ENCODE measurements at regions not wholly inside any gene's neighbourhood (a gene's known extent, or its start where the extent isn't known, plus 50 kb on each side); places are given as distances from the start of the nearest gene placed in this dataset.

DNA sequence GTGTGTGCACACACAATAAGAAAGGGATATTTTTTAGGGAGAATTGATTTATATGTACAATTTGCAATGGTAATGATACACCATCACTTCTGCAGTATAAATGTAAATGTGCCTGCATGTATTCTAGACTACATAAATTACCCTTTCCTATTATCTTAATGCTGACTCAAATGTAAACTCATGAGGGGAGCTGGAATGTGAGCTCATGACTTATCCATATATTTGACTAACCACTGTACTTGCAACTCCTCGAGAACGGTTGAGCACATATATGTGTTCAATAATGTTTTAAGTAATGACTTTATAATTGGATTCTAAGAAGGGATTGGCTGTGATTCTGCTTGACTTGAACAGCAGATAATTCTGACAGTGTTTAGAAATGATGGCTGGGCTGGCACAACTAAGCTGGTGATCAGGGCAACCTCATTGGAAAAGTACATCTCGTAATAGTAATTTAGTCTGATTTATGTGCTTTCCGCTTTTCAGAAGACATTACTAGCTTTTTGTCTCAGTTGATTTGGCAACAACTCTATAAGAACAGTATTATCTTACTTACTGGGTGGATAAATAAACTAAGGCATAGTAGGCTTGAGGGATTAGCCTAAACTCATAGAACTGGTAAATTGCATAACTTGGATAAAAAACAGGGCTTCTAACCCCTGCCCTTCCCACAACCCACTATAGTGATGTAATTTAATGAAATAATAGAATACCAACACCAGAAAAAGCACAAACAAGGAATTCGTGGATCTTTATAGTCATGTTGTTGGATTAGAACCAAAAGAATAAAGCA lies 130.2 kb upstream of the SPEF2 start:
- DNase-seq (ENCODE audit: low spot score) = no peak
- H3K4me3 ChIP-seq (ENCODE audit: low read length in 2 of 2) = no peak overlapping the region
- no CpG with 5 or more reads among the region's 5 CpGs for WGBS, 2 donors (ENCODE audit: extremely low coverage in 2 of 2, insufficient read length in 2 of 2, insufficient replicate concordance in 1 of 2)

DNA sequence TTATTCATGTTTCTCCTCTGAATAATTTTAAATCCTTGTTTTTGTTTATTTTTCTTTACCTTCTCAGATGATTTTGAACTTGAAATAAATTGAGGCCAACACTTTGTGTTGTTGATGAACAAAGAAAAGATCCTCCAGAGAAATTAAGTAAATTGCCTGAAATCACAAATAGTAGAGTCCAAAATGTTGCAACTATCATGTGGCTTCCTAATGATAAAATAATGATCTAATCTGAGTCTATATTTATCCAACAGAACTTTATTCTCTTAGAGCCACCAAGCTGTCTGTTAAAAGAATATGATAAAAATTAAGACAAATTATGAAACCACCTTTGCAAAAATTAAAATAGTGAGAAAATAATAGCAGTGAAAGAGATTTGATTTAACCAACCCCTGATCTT lies 132.2 kb upstream of the SPEF2 start:
- no peak overlapping the region for H2AK5ac ChIP-seq (ENCODE audit: low read depth, low read length)
- no peak overlapping the region for H3K4me2 ChIP-seq (ENCODE audit: insufficient read depth, low read length, poor library complexity, severe bottlenecking)
- no peak overlapping the region for H4K8ac ChIP-seq (ENCODE audit: low read depth, low read length)
- no peak overlapping the region for H2BK15ac ChIP-seq (ENCODE audit: low read length)
- no peaks in the 10 kb centered on the region for H3K9me3 ChIP-seq (replicated peaks in 1 of 2; ENCODE audit: control insufficient read depth in 2 of 2, insufficient read depth in 1 of 2, low read depth in 1 of 2, low read length in 2 of 2)
- no peak overlapping the region for H2BK5ac ChIP-seq (ENCODE audit: low read length)
- H3K4me1 ChIP-seq (ENCODE audit: control insufficient read depth in 2 of 2, insufficient read depth in 1 of 2, low read depth in 1 of 2, low read length in 2 of 2) = no peaks in the 10 kb centered on the region
- H3K23ac ChIP-seq (ENCODE audit: low read depth, low read length, poor library complexity) = no peak overlapping the region
- H3K18ac ChIP-seq (ENCODE audit: low read length) = no peak overlapping the region
- no peak overlapping the region for H3K14ac ChIP-seq (ENCODE audit: low read length)
- no peak overlapping the region for H3K4me3 ChIP-seq (ENCODE audit: low read length in 2 of 2)
- H3K4ac ChIP-seq (ENCODE audit: low read length) = no peak overlapping the region
- no peak overlapping the region for H4K91ac ChIP-seq (ENCODE audit: low read depth, low read length, poor library complexity)
- no peaks in the 10 kb centered on the region for H3K36me3 ChIP-seq (replicated peaks in 1 of 2; ENCODE audit: control insufficient read depth in 2 of 2, insufficient read depth in 2 of 2, low read length in 2 of 2)
- no peak overlapping the region for H3K27ac ChIP-seq (replicated peaks; ENCODE audit: low read length)
- no peak overlapping the region for H2BK120ac ChIP-seq (ENCODE audit: low read depth, low read length)
- H2BK12ac ChIP-seq (ENCODE audit: low read length) = no peak overlapping the region
- H2AFZ ChIP-seq (ENCODE audit: low read length) = no peak overlapping the region
- no peak for DNase-seq (ENCODE audit: low spot score)
- no peak overlapping the region for H3K9ac ChIP-seq (ENCODE audit: low read depth, low read length, poor library complexity)
- no peaks in the 10 kb centered on the region for H3K79me1 ChIP-seq (ENCODE audit: low read depth, low read length)
- H3K27me3 ChIP-seq (ENCODE audit: control insufficient read depth in 3 of 3, insufficient read depth in 3 of 3, low read depth in 1 of 3, low read length in 3 of 3) = no peaks in the 10 kb centered on the region

More for the DNA sequence above, 130.2 kb upstream of the SPEF2 start:
- Histone ChIP-seq H3K36me3 (replicated peaks in 1 of 2; ENCODE audit: control insufficient read depth in 2 of 2, insufficient read depth in 2 of 2, low read length in 2 of 2) (no peaks in the 10 kb centered on the region), H3K23ac (ENCODE audit: low read depth, low read length, poor library complexity) (no peak overlapping the region), H3K14ac (ENCODE audit: low read length) (no peak overlapping the region), H4K8ac (ENCODE audit: low read depth, low read length) (no peak overlapping the region), H3K9ac (ENCODE audit: low read depth, low read length, poor library complexity) (no peak overlapping the region), H2AK5ac (ENCODE audit: low read depth, low read length) (no peak overlapping the region), H3K4me1 (ENCODE audit: control insufficient read depth in 2 of 2, insufficient read depth in 1 of 2, low read depth in 1 of 2, low read length in 2 of 2) (no peaks in the 10 kb centered on the region), H3K4ac (ENCODE audit: low read length) (no peak overlapping the region), H3K4me2 (ENCODE audit: insufficient read depth, low read length, poor library complexity, severe bottlenecking) (no peak overlapping the region), H3K79me1 (ENCODE audit: low read depth, low read length) (no peaks in the 10 kb centered on the region), H2BK120ac (ENCODE audit: low read depth, low read length) (no peak overlapping the region), H2BK5ac (ENCODE audit: low read length) (no peak overlapping the region), H4K91ac (ENCODE audit: low read depth, low read length, poor library complexity) (no peak overlapping the region), H3K18ac (ENCODE audit: low read length) (no peak overlapping the region), H3K27me3 (ENCODE audit: control insufficient read depth in 3 of 3, insufficient read depth in 3 of 3, low read depth in 1 of 3, low read length in 3 of 3) (no peaks in the 10 kb centered on the region), H2BK12ac (ENCODE audit: low read length) (no peak overlapping the region), H3K27ac (replicated peaks; ENCODE audit: low read length) (no peak overlapping the region), H2BK15ac (ENCODE audit: low read length) (no peak overlapping the region), H2AFZ (ENCODE audit: low read length) (no peak overlapping the region), H3K9me3 (replicated peaks in 1 of 2; ENCODE audit: control insufficient read depth in 2 of 2, insufficient read depth in 1 of 2, low read depth in 1 of 2, low read length in 2 of 2) (no peaks in the 10 kb centered on the region)

GRCh38 chr5:35484241-35484640 lies 133.4 kb upstream of the SPEF2 start:
- no peak overlapping the region for H4K91ac ChIP-seq (ENCODE audit: low read depth, low read length, poor library complexity)
- no peaks in the 10 kb centered on the region for H3K36me3 ChIP-seq (replicated peaks in 1 of 2; ENCODE audit: control insufficient read depth in 2 of 2, insufficient read depth in 2 of 2, low read length in 2 of 2)
- DNase-seq (ENCODE audit: low spot score) = no peak
- H3K4me2 ChIP-seq (ENCODE audit: insufficient read depth, low read length, poor library complexity, severe bottlenecking) = no peak overlapping the region
- no peak overlapping the region for H3K14ac ChIP-seq (ENCODE audit: low read length)
- no peak overlapping the region for H3K27ac ChIP-seq (replicated peaks; ENCODE audit: low read length)
- no peak overlapping the region for H2BK5ac ChIP-seq (ENCODE audit: low read length)
- H3K18ac ChIP-seq (ENCODE audit: low read length) = no peak overlapping the region
- H3K79me1 ChIP-seq (ENCODE audit: low read depth, low read length) = no peaks in the 10 kb centered on the region
- H3K23ac ChIP-seq (ENCODE audit: low read depth, low read length, poor library complexity) = no peak overlapping the region
- no peak overlapping the region for H4K8ac ChIP-seq (ENCODE audit: low read depth, low read length)
- H3K9me3 ChIP-seq (replicated peaks in 1 of 2; ENCODE audit: control insufficient read depth in 2 of 2, insufficient read depth in 1 of 2, low read depth in 1 of 2, low read length in 2 of 2) = no peaks in the 10 kb centered on the region
- H2BK15ac ChIP-seq (ENCODE audit: low read length) = no peak overlapping the region
- H2BK120ac ChIP-seq (ENCODE audit: low read depth, low read length) = no peak overlapping the region
- no peaks in the 10 kb centered on the region for H3K4me1 ChIP-seq (ENCODE audit: control insufficient read depth in 2 of 2, insufficient read depth in 1 of 2, low read depth in 1 of 2, low read length in 2 of 2)
- no peak overlapping the region for H2BK12ac ChIP-seq (ENCODE audit: low read length)
- no peak overlapping the region for H2AK5ac ChIP-seq (ENCODE audit: low read depth, low read length)
- H2AFZ ChIP-seq (ENCODE audit: low read length) = no peak overlapping the region
- no peaks in the 10 kb centered on the region for H3K27me3 ChIP-seq (ENCODE audit: control insufficient read depth in 3 of 3, insufficient read depth in 3 of 3, low read depth in 1 of 3, low read length in 3 of 3)
- H3K4ac ChIP-seq (ENCODE audit: low read length) = no peak overlapping the region
- H3K4me3 ChIP-seq (ENCODE audit: low read length in 2 of 2) = no peak overlapping the region
- H3K9ac ChIP-seq (ENCODE audit: low read depth, low read length, poor library complexity) = no peak overlapping the region

- Histone ChIP-seq H3K27ac (replicated peaks; ENCODE audit: low read length) (no peak overlapping the region), H3K79me1 (ENCODE audit: low read depth, low read length) (no peaks in the 10 kb centered on the region), H3K4me1 (ENCODE audit: control insufficient read depth in 2 of 2, insufficient read depth in 1 of 2, low read depth in 1 of 2, low read length in 2 of 2) (no peaks in the 10 kb centered on the region), H3K18ac (ENCODE audit: low read length) (no peak overlapping the region), H3K9ac (ENCODE audit: low read depth, low read length, poor library complexity) (no peak overlapping the region), H2AFZ (ENCODE audit: low read length) (no peak overlapping the region), H2AK5ac (ENCODE audit: low read depth, low read length) (no peak overlapping the region), H2BK15ac (ENCODE audit: low read length) (no peak overlapping the region), H3K9me3 (replicated peaks in 1 of 2; ENCODE audit: control insufficient read depth in 2 of 2, insufficient read depth in 1 of 2, low read depth in 1 of 2, low read length in 2 of 2) (no peaks in the 10 kb centered on the region), H3K4ac (ENCODE audit: low read length) (no peak overlapping the region), H3K14ac (ENCODE audit: low read length) (no peak overlapping the region), H4K91ac (ENCODE audit: low read depth, low read length, poor library complexity) (no peak overlapping the region), H3K23ac (ENCODE audit: low read depth, low read length, poor library complexity) (no peak overlapping the region), H3K4me3 (ENCODE audit: low read length in 2 of 2) (no peak overlapping the region), H4K8ac (ENCODE audit: low read depth, low read length) (no peak overlapping the region), H2BK12ac (ENCODE audit: low read length) (no peak overlapping the region), H2BK5ac (ENCODE audit: low read length) (no peak overlapping the region), H2BK120ac (ENCODE audit: low read depth, low read length) (no peak overlapping the region), H3K27me3 (ENCODE audit: control insufficient read depth in 3 of 3, insufficient read depth in 3 of 3, low read depth in 1 of 3, low read length in 3 of 3) (no peaks in the 10 kb centered on the region), H3K4me2 (ENCODE audit: insufficient read depth, low read length, poor library complexity, severe bottlenecking) (no peak overlapping the region), H3K36me3 (replicated peaks in 1 of 2; ENCODE audit: control insufficient read depth in 2 of 2, insufficient read depth in 2 of 2, low read length in 2 of 2) (no peaks in the 10 kb centered on the region)
- WGBS, 2 donors (ENCODE audit: extremely low coverage in 2 of 2, insufficient read length in 2 of 2, insufficient replicate concordance in 1 of 2) = no CpG with 5 or more reads among the region's 2 CpGs
- no peak for DNase-seq (ENCODE audit: low spot score)
Measured at GRCh38 chr5:35483780-35484179, 133.9 kb upstream of the SPEF2 start.

Measured in neuronal stem cell (in vitro differentiated cells).